GM18507 (cell line): ENCODE measurements at regions not wholly inside any gene's neighbourhood (a gene's known extent, or its start where the extent isn't known, plus 50 kb on each side); places are given as distances from the start of the nearest gene placed in this dataset.

ENCODE experiments used
- DNase-seq: peaks from one replicate; pipeline ENCODE4 v3.0.0; 2011; ENCODE audit warnings: low read depth; ENCODE audit not compliant: insufficient read length; ENCODE audit errors: extremely low spot score
- FAIRE-seq: peaks from 2 replicates; lab custom pipeline; 2011; peaks lifted over from hg19 to GRCh38; lab: Jason Lieb, UNC

DNA sequence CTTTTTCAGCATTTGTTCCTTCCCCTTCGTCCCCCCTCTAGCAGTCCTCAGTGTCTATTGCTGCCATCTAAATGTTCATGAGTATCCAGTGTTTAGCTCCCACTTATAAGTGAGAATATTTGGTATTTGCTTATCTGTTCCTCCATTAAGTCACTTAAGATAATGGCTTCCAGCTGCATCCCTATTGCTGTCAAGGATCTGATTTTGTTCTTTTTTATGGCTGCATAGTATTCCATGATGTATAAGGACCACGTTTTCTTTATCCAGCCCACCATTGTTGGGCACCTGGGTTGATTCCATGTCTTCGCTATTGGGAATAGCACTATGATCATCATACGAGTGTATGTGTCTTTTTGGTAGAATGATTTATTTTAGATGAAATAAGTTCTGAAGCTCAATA lies 166.9 kb upstream of the NCK2 start:
- DNase-seq (no peak), FAIRE-seq (no peak)

DNA sequence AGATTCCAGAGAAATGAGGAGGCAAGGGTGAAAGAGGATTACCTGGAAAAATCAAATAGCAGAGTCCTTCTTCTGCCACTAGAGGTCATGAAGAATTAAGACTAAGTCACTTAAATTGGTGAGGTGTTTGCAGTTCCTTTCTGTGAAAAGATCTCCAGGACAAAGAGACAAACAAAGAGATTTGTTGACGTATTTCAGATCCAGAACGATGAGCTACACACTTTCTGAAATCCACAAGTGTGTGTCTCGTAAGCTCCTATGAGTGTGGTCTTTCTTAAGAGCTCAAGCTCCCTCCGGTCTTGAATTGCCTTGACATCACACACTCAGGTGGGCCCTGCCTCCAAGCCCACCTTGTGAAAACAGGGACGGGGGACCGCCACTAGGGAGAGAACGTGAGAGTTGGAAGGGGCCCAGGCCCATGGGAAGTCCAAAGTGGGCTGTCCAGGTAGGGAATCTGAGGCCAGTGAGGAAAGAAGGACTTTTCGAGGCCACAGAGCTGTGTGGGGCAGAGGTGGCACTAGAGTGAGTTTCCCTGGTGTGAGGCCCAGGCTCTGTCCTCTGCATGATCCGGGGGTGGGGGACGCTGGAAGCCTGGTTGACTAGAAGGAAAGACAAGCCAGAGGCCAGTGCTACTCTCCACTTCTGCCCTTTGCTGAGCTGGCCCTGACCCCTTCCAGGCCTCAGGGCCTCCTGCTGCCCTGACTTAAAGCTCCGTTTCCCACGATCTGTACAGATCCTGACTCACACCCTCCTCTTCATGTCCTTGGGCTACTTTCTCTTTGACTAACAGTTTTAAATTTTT lies 168.1 kb upstream of the NCK2 start:
- peak; percentile 71 for FAIRE-seq
- no peak for DNase-seq

DNA sequence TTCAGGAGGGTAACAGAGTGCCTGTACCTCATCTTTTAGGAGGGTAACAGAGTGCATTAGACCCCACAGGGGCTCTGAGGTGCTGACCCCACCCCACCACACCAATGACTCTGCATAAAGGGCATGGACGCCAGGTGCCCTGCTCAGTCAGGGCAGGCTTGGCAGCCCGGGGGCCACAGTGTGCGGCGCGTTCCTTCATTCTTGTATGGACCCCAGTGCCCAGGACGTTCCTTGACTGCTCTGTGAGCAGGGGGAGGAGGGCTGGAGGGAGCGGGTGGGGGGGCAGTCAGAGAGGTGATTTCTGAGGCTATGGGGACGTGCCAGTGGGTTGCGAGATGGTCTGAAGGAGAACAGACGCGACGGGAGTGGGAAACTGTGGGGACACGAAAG lies 168.7 kb upstream of the NCK2 start:
- DNase-seq (no peak), FAIRE-seq (no peak)

DNA sequence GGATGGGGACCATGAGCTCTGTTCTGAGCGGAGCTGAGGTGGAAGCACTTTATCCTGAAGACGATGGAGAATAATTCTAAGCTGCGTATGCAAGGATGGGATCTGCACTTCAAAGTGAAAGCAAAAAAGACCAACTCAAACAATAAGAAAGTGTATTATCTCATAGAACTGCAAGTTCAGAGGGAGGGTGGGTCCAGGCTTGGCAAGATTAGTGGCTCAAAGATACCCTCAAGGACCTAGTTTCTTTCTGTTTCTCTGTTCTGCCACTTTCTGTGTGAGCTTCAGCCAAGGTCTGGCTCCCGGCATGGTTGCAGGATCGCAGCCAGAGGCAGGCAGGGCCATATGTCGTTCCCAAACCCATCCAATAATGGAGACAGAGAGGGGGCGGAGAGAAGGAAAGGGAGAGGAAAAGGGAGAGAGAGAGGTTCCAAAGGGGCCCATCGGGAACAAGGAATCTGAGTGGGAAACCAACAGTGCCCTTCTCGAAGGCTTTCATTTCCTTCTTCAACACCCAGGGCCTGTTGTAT lies 169.2 kb upstream of the NCK2 start:
- FAIRE-seq (no peak), DNase-seq (no peak)

DNA sequence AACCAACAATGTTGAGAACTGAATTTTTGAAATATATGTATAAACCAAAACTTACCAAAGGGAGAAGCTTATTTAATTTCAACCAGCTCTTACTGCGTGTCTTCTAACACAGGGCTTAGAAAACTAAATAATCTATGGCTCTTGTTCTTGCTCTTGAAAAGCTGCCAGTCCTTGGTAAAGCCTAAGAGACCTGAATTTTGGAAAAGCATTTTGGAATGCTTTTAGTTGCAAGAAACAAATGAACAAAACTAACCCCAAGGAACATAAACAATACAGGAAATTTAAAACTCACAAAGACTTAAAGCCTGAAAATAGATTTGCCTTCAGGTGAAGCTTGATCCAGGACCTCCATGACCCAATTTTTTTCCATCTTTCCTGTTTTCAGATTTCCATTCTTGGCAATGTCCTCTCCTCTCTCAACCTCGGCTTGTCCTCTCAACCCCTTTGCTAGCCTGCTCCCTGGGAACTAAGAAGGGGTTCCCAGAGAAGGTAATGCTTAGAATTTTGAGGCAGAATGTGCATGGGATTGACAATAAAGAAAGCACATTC lies 169.8 kb upstream of the NCK2 start:
- no peak for DNase-seq
- FAIRE-seq: no peak

DNA sequence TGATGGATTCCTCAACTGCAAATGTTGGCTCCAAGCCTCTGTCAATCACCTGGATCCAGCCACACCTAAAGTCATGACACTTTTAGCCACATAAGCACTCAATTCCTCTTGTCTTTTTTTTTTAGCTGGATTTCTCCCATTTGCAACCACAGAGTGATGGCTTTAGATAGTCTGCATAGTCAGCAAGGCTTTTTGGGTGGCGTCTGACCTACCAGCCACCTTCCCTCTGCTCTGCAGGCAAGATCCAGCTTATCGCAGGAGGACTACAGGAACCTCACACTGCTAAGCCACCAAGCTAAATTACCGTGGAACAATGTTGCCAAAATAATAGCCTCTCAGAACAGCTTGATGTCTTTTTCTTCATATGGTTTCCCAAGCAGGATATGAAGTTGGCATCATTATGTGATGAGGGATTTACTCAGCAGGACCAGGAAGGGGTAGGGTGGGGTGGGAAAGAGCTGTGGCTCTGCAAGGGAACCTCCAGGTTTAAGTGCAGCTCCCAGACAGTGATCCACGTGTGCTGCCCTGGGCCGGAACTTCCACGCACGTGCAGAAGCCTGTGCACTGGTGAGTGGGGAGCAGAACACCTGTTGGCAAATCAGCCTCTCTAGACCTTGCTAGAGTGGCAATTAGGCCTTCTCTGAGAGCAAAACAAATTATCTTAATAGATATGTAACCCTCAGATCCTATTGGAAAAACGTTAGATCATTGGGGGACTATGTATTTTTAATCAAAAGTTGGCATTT lies 170.6 kb upstream of the NCK2 start:
- DNase-seq (no peak), FAIRE-seq (no peak)

DNA sequence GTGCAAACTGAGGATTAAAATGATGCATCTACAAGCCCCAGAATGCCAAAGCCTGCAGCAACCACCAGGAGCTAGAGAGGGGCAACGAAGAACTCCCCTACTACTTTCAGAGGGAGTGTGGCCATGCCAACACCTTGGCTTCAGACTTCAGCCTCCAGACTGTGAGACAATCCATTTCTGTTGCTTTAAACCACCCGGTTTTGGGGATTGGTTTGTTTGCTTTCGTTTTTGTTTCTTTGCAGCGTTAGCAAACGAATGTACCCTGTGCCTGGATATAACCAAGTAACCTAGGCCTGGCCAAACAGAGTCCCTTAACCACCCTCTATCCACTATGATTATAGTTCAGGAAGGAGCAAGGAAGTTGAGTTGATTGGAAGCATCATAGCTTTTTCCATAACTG lies 171.2 kb upstream of the NCK2 start:
- FAIRE-seq: no peak
- DNase-seq: no peak

DNA sequence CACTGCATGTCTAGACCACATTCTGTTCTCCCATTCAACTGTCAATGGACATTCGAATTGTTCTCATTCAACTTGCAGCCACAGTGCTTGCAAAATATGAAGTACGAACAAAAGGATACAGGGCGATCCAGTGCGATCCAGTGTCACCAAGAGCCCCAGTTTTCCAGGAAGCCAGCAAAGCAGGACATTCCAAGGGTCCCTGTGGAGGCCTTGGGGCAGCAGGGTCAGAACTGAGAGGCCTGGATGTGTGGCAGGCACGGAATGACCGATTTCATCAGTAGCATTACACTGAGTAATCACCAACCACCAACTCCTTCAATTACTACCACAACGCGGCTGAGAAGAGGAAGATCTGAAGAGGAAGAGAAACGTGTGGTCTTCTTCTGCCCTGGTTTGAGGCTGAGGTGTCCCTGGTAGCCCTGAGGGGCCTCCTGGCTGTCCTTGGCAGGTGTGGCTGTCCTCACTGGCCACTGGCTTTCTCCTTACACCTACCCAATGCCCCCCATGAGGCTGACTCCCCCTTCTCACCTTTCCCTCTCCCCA lies 172.7 kb upstream of the FHL2 start:
- DNase-seq (no peak), FAIRE-seq (no peak)

DNA sequence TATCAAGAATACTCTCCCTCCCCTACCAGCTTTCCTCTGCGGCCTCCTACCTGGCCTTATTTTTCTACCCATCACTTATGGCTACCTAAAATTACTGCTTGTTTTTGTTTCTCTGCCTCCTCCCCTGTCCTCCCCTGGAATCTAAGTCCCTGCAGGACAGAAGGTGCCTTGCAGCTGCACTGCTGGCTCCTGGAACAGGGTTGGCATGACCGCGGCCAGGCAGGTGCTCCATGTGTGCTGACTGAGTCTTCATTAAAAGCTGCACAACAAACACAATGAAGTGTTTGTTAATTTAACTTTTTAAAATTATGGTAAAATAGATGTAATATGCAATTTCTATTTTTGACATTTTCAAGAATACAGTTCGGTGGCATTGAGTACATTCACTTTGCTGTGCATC lies 171.9 kb upstream of the FHL2 start:
- FAIRE-seq (no peak), DNase-seq (no peak)

DNA sequence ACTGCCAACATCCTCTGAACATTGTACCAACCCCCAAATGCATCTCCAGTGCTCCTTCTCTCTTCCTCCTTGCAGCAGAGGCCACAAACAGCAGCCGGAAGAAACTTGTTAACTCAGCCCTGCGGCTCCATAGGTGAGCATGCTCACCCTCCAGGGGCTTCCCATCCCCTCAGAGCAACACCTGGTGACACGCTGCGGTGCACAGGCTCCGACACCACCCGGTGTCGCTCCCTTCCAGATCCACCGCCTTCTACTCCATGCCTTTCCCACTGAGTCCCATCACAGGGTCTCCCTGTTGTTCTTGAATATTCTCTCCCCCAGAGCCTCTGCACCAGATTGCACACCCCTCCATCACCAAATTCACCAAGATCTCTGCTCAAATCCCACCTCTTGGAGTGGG lies 171.5 kb upstream of the FHL2 start:
- no peak for FAIRE-seq
- no peak for DNase-seq

DNA sequence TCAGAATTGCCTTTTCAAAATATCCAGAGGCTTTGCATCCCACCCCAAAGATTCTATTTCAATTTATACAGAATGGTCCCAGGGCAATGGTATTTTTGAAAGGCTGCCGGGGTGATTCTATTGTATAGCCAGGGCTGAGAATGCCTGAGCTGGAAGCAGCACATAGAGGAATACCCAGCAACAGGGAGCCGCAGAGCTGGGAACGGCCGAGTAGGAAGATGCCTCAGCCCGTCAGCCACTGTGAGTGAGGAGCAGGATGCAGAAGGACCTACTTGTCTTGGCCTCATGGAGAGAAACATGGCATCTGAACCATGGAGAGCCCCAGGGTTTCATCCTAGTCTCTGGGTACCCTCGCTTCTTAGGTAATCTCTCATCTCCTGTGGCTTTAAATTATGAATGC lies 170.8 kb upstream of the FHL2 start:
- no peak for FAIRE-seq
- no peak for DNase-seq

DNA sequence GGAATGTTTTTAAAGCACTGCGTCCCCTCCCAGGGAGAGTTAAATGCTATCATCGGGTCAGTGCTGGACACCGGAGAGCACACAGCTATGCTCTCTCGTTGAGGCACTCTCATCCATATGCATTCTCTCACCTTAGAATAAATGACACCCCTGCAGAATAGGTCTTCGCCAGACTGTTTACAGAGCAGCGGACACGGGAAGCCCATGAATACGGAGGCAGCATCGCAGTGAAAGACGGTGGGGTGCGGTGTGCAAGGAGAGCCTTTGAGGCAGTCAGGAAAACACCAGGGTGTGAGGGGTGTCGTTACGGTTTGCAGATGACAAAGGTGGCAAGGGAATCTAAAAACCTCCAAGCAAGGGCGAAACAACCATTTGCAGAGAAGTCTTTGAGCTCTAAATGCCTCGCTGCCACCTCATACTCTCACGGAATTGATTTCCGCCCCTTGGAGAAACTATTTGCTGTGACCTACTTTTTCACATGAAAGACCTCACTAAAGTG lies 169.2 kb upstream of the FHL2 start:
- DNase-seq (no peak), FAIRE-seq (no peak)

DNA sequence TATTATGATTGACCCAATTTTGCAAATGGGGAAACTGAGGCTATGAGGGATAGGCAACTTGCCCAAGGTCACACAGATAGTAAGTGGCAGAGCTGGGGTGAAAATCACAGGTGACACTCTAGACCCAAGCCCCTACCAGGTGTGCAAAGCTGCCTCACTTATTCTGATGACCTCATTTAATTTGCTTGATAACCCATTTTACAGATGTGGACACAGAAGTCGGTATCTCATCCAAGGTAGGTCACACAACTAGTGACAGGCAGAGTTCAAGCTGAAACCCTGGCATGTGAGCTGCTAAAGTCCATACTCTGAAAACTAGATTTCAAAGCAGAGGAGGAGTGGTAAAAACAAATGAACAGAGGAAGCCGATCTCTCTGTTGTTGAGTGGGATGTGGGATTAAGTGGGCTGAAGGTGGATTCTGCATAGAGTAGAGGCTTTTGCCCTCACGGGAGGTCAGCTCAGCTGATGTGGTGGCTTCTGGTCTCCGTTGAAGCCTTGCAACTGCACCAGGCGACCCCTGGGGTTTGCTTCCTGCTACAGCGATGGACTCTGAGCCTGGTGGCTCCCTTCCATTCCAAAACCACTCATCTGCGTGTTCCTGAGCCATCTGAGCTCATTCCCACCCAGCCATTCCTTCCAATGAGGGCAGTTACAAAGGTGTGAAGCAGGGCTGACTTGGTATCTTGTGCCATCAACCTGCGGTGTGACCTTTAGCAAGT lies 164.3 kb upstream of the FHL2 start:
- FAIRE-seq: no peak

DNA sequence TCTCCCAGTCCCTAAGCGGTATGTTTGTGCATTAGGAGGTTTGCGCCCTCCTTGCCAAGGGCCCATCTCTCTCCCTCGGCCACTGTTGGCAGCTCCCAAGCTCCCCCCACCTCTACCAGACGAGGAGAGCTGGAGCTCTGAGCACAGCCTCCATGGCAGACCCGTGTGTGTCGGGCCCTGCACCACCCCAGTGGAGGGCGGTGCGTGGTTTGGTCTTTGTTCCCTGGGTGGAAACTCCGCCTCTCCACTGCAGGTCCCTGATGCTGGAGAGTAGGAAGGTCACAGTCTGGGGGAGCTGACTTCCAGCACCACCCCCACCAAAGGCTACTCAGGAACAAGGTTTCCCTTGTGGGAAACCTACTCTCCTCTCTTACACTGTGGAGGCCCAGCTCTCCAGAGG lies 162.6 kb upstream of the FHL2 start:
- FAIRE-seq (no peak), DNase-seq (no peak)

More for the DNA sequence above, 164.3 kb upstream of the FHL2 start:
- DNase-seq: no peak

DNA sequence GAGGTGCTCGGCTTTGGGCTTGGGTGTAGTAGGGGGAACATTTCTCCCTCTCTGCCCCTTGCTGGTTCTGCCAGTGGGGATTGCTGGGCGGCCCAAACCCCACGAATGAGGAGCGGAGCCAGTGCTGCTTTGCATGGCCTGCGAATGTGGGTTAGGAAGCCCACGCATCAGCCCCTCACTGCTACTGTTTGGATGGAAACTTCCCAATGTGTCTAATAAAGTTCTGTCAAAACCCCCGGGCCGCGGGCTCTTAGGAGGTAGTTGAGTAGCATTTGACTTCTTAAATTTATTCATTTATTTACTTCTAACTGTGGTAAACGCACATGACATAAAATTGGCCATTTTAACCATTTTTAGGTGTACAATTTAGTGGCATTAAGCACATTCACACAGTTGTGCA lies 161.3 kb upstream of the FHL2 start:
- no peak for FAIRE-seq
- DNase-seq: no peak

DNA sequence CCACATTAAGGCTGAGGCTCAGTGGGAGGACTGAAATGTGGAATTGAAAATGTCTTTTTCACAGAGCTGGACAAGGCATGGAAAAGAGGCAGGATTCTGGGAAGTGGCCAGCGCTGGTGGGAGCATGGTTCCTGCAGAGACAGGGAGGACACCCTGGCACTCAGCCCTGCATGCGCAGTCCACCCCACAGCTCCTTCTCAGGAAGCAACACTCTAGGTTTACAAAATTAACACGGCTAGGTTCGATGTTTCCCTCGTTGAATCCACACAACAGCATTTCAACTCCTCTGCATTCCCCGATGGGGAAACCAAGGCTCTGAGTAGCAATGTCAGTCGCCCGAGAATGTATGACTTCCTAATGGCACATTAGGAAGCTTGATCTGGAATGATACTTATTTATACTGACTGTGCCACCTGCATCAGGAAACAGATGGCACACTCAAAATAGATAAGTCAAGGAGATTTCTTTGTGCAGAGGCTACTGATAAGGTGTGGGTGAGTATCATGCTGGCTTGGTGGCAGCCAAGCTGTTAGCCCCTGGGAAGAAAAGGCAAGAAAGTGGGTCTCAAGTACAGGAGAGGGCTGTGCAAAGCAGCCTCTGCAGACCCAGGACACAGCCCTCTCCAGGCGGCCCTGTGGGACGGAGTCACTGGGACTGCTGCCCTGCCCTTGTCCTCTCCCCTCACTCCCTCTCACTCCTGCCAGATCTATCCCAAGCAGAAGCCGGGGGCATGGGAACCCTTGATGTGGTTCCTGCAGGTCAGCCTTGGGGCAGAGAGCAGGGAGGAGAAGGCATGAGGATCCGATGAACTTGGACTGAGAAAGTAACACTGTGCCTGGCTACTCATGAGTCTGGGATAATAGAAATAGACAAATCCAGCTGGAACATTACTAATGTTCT lies 158.4 kb upstream of the FHL2 start:
- FAIRE-seq: no peak
- no peak for DNase-seq

DNA sequence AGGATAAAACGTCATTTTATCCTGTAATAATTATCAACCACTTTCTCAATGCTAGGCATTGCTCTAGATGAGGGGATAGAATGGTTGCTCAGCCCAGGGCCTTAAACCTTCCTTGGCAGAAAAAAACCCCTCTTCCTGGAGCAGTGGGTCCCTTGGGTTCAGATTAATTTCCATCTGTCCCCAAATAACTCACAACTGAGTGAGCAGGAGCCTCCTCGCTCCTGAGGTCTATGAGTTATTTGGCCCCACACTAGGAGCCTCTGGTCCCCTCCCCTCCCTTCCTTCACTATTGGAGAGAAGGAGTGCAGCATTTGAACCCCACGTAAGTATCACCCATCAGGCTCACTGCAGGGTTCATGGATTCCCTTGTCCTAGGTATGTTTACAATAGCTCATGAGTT lies 157.5 kb upstream of the FHL2 start:
- no peak for DNase-seq
- no peak for FAIRE-seq

DNA sequence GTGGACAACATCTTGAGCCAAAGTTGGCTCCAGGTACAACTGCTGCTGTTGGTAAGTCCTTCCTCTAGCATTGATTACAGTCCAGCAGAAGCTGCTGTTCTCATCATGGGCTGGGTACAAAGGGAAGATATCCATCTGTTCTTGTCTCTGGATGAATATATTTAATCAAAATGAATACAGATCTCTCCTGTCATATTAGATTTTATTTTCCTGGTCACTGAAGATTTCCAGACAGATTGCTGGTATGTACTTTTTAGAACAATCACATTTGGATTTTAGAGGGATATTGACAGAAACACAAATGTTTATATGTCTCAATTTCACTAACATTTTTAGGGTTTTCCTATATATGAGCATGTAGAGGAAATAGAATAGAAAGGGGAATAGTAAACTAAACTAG lies 155.4 kb upstream of the FHL2 start:
- FAIRE-seq (no peak), DNase-seq (no peak)
